ENCODE measurements at regions not wholly inside any gene's neighbourhood (a gene's known extent, or its start where the extent isn't known, plus 50 kb on each side); places are given as distances from the start of the nearest gene placed in this dataset.

DNA sequence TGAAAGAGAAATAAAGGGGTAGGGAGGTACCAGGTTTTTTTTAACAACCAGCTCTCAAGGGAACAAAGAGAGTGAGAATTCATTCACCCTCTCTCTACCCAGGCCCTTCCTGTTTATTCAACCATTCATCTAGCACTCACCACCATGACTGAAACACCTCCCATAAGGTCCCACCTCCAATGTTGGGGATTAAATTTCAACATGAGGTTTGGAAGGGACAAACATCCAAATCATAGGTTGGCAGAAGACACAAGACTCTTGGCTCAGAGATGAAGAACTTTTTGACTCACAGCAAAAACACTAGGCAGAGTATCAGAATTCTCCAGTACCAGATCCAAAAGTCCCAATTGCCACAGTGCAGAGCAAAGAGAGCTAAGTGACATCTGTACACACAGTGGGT, 186.3 kb downstream of the EDN1 start:
- Mint-ChIP-seq H3K36me3 (ENCODE audit: low read depth) (no peaks in the 10 kb centered on the region), H3K9me3 (no peaks in the 10 kb centered on the region), H3K4me1 (ENCODE audit: low read depth) (peaks cover 54% of the 10 kb centered on the region), H3K27ac (no peak overlapping the region), H3K4me3 (no peak overlapping the region), H3K27me3 (ENCODE audit: insufficient read depth) (no peaks in the 10 kb centered on the region; the same call in 1 of the 2 replicates)
- TF ChIP-seq, protein P1, sequence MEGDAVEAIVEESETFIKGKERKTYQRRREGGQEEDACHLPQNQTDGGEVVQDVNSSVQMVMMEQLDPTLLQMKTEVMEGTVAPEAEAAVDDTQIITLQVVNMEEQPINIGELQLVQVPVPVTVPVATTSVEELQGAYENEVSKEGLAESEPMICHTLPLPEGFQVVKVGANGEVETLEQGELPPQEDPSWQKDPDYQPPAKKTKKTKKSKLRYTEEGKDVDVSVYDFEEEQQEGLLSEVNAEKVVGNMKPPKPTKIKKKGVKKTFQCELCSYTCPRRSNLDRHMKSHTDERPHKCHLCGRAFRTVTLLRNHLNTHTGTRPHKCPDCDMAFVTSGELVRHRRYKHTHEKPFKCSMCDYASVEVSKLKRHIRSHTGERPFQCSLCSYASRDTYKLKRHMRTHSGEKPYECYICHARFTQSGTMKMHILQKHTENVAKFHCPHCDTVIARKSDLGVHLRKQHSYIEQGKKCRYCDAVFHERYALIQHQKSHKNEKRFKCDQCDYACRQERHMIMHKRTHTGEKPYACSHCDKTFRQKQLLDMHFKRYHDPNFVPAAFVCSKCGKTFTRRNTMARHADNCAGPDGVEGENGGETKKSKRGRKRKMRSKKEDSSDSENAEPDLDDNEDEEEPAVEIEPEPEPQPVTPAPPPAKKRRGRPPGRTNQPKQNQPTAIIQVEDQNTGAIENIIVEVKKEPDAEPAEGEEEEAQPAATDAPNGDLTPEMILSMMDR (IDR thresholded peaks at IDR 0.05) = no peak
- DNase-seq = no peak

DNA sequence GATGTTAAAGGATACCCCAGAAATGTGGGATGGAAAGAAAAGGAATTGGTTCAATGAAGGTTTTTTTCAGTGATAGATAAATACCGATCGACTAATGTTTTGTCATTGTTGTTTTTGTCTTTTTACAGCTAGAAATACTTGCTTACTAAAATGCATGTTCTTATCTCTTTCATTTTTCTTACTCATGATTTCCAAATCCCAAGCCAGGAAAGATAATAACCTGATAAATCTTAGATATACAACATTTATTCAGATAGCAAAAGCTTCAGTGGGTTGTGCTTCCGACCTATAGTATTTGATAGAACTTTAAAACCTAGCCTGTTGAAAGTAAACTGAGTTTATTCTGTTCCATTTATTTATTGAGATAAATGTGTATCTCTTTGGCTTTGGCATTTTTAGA, 187.5 kb downstream of the EDN1 start:
- peaks cover 58% of the 10 kb centered on the region for H3K4me1 Mint-ChIP-seq (ENCODE audit: low read depth)
- no peak for DNase-seq
- no peaks in the 10 kb centered on the region for H3K36me3 Mint-ChIP-seq (ENCODE audit: low read depth)
- H3K4me3 Mint-ChIP-seq = no peak overlapping the region
- TF ChIP-seq, protein P1 (IDR thresholded peaks at IDR 0.05) = no peak
- H3K9me3 Mint-ChIP-seq = no peaks in the 10 kb centered on the region
- no peaks in the 10 kb centered on the region; the same call in 1 of the 2 replicates for H3K27me3 Mint-ChIP-seq (ENCODE audit: insufficient read depth)
- H3K27ac Mint-ChIP-seq = no peak overlapping the region

DNA sequence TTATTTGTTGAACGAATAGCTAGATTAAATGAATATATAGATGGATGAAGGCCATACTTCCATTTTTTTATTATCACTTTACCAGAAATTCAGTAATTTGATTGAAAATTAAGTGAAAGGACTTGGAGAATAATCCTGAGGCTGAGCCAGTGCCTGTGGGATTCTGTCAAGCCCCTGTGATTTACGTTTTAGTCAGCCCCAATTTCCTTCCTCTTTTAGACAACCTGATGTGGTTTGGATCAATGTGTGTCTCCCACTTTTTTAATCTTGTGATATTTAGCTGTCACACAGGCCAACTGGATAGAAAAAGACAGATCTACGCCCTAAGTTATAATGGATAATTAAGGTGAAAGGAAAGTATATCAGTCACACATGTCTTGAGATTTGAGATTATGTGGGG, 188.8 kb downstream of the EDN1 start:
- peaks cover 68% of the 10 kb centered on the region for H3K4me1 Mint-ChIP-seq (ENCODE audit: low read depth)
- H3K4me3 Mint-ChIP-seq = no peak overlapping the region
- H3K36me3 Mint-ChIP-seq (ENCODE audit: low read depth) = no peaks in the 10 kb centered on the region
- no peaks in the 10 kb centered on the region for H3K27me3 Mint-ChIP-seq (ENCODE audit: insufficient read depth)
- no peak for DNase-seq
- H3K9me3 Mint-ChIP-seq = no peaks in the 10 kb centered on the region
- H3K27ac Mint-ChIP-seq = no peak overlapping the region
- TF ChIP-seq, protein P1 (IDR thresholded peaks at IDR 0.05) = no peak

DNA sequence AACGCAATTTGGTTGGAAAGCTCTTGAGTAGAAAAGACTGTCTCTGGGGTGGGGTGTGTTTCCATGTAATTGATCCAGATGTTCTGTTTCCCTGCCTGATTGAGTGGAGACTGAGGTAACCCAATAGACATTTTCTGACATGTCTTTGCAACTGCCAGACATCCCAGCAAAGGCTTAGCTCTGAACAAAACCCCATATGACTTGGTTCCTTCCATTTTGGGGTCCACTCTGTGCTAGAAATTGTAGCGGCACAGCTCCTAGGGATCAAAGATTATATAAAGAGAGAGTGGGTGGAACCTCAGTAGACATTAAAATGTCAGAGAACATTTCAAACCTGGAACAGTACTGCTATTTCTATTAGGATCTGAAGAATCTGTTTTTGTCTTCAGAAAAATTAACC, 189.3 kb downstream of the EDN1 start:
- H3K4me1 Mint-ChIP-seq (ENCODE audit: low read depth) = peaks cover 68% of the 10 kb centered on the region
- no peaks in the 10 kb centered on the region for H3K36me3 Mint-ChIP-seq (ENCODE audit: low read depth)
- H3K27ac Mint-ChIP-seq = no peak overlapping the region
- no peaks in the 10 kb centered on the region for H3K27me3 Mint-ChIP-seq (ENCODE audit: insufficient read depth)
- TF ChIP-seq, protein P1 (IDR thresholded peaks at IDR 0.05) = no peak
- H3K4me3 Mint-ChIP-seq = no peak overlapping the region
- DNase-seq = no peak
- H3K9me3 Mint-ChIP-seq = no peaks in the 10 kb centered on the region

DNA sequence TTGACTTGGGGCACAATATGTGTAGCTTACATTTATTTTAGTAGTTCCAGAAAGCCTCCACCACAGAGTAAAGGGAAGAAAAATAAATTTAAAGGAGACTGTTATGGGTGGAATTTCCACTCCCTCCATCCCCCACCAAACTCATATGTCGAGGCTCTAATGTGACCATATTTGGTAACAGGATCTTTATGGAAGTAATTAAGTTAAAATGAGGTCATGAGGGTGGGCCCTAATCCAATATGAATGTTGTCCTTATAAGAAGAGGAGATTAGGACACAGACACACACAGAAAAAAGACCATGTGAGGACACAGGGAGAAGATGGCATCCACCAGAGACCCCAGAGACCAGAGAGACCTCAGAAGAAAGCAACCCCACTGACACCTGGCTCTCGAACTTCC, 189.7 kb downstream of the EDN1 start:
- no peak for DNase-seq
- Mint-ChIP-seq H3K9me3 (no peaks in the 10 kb centered on the region), H3K27me3 (ENCODE audit: insufficient read depth) (no peaks in the 10 kb centered on the region), H3K4me3 (no peak overlapping the region), H3K27ac (peak overlapping the region; percentile 15; the same call in 1 of the 2 replicates), H3K36me3 (ENCODE audit: low read depth) (no peaks in the 10 kb centered on the region), H3K4me1 (ENCODE audit: low read depth) (peaks cover 72% of the 10 kb centered on the region)
- TF ChIP-seq, protein P1 (IDR thresholded peaks at IDR 0.05) = no peak

DNA sequence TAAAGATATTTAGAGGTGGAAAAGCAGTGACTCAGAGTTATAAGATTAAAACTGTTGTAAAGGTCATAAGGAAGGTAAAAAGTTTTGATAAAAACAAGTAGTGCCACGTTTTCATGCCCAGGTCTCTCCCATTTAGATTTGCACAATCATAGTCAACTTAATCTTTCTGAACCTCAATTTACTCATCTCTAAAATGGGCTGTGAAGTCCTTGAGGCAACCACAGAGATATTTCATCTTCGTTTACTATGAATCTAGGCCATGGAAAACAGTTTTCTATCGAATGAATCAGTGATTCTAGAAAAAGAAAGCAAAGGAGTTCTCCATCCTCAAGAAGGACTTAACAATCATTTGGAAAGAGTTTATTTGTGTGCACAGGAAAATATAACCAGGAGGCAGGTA, 190.2 kb downstream of the EDN1 start:
- H3K4me1 Mint-ChIP-seq (ENCODE audit: low read depth) = peaks cover 77% of the 10 kb centered on the region
- H3K9me3 Mint-ChIP-seq = no peaks in the 10 kb centered on the region
- H3K27ac Mint-ChIP-seq = no peak overlapping the region
- no peak overlapping the region for H3K4me3 Mint-ChIP-seq
- no peak for DNase-seq
- H3K36me3 Mint-ChIP-seq (ENCODE audit: low read depth) = no peaks in the 10 kb centered on the region
- no peaks in the 10 kb centered on the region for H3K27me3 Mint-ChIP-seq (ENCODE audit: insufficient read depth)
- TF ChIP-seq, protein P1 (IDR thresholded peaks at IDR 0.05) = no peak

Measured in HFFc6 (cell line).